Suprapubic skin (tissue), 4 donors: ENCODE measurements at regions not wholly inside any gene's neighbourhood (a gene's known extent, or its start where the extent isn't known, plus 50 kb on each side); places are given as distances from the start of the nearest gene placed in this dataset.

Experiments used
- DNase-seq, 2 donors: peaks; one replicate each; pipeline ENCODE4 v3.0.0-alpha.2; 2019; ENCODE audit warnings: low spot score in 2 of 2
- H3K27ac ChIP-seq: fragments of 200-600 bp; sonication (generic); one replicate; pipeline ENCODE4 v1.5.1; 2019
- H3K27me3 ChIP-seq: fragments of 200-600 bp; sonication (generic); one replicate; pipeline ENCODE4 v1.5.1; 2019
- H3K36me3 ChIP-seq: fragments of 200-600 bp; sonication (generic); one replicate; pipeline ENCODE4 v1.5.1; 2019
- H3K4me1 ChIP-seq: fragments of 200-600 bp; sonication (generic); one replicate; pipeline ENCODE4 v1.5.1; 2019
- H3K4me3 ChIP-seq: fragments of 200-600 bp; sonication (generic); one replicate; pipeline ENCODE4 v1.5.1; 2019; ENCODE audit warnings: mild to moderate bottlenecking
- H3K9me3 ChIP-seq: fragments of 200-600 bp; sonication (generic); one replicate; pipeline ENCODE4 v1.5.1; 2019
- EP300 ChIP-seq: sonication (generic); formaldehyde crosslinking; IDR thresholded peaks from one replicate; pipeline ENCODE4 v1.6.1; 2017; ENCODE audit warnings: antibody characterized with exemption
- POLR2A ChIP-seq, 2 donors: fragments of 450-650 bp; IDR thresholded peaks; one replicate each; pipeline ENCODE4 v1.6.1; 2017; ENCODE audit warnings: antibody characterized with exemption in 2 of 2, mild to moderate bottlenecking in 2 of 2, moderate library complexity in 2 of 2
- POLR2AphosphoS5 ChIP-seq, 3 donors: sonication (generic); formaldehyde crosslinking; IDR thresholded peaks; one replicate each; pipeline ENCODE4 v1.6.1; 2017; ENCODE audit warnings: antibody characterized with exemption in 3 of 3
- WGBS: methylation state at CpG from one replicate; pipeline ENCODE4 v1.1.5; 2018; 5-methylcytosine and 5-hydroxymethylcytosine counted together
- TF ChIP-seq, protein P1 (sequence below), 2 donors: fragments of 200-600 bp in 1 of 2; fragments of 450-650 bp in 1 of 2; sonication (generic) in 1 of 2; IDR thresholded peaks; one replicate each; pipeline ENCODE4 v1.5.1; 2016 to 2019; ENCODE audit warnings: antibody characterized with exemption in 2 of 2, mild to moderate bottlenecking in 1 of 2, moderate library complexity in 1 of 2

DNA sequence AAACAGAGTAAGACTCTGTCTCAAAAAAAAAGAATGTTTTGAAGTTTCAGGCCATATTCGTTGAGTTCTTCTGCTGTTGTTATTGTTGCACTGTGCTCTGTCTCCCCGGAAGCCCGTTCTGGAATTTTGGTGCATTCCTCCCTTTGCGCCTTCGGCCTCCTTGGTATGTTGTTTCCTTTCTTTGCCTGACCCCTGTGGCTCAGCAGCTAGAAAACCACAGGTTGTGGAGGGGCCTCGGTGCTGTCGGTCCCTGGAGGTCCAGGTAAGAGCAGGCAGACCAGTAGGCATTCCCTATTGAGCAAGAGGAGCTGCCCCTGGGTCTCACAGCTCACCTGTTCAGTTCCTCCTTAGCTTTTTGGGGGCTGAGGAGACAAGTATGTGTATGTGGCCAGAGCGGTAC is 51.0 kb upstream of the DLG1 start:
- Histone ChIP-seq H3K36me3 (no peaks in the 10 kb centered on the region), H3K4me3 (no peak overlapping the region), H3K9me3 (no peaks in the 10 kb centered on the region), H3K27ac (no peak overlapping the region), H3K4me1 (peaks cover 18% of the 10 kb centered on the region), H3K27me3 (no peaks in the 10 kb centered on the region)
- no peak for DNase-seq
- 86% methylated on average over 8 of the region's 8 CpGs for WGBS
- TF ChIP-seq, protein P1, sequence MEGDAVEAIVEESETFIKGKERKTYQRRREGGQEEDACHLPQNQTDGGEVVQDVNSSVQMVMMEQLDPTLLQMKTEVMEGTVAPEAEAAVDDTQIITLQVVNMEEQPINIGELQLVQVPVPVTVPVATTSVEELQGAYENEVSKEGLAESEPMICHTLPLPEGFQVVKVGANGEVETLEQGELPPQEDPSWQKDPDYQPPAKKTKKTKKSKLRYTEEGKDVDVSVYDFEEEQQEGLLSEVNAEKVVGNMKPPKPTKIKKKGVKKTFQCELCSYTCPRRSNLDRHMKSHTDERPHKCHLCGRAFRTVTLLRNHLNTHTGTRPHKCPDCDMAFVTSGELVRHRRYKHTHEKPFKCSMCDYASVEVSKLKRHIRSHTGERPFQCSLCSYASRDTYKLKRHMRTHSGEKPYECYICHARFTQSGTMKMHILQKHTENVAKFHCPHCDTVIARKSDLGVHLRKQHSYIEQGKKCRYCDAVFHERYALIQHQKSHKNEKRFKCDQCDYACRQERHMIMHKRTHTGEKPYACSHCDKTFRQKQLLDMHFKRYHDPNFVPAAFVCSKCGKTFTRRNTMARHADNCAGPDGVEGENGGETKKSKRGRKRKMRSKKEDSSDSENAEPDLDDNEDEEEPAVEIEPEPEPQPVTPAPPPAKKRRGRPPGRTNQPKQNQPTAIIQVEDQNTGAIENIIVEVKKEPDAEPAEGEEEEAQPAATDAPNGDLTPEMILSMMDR (IDR thresholded peaks at IDR 0.05) = no peak
- TF ChIP-seq POLR2AphosphoS5 (IDR thresholded peaks at IDR 0.05) (no peak), EP300 (no peak), POLR2A (IDR thresholded peaks at IDR 0.05) (no peak)
